DOHH2 (cell line): ENCODE measurements at regions not wholly inside any gene's neighbourhood (a gene's known extent, or its start where the extent isn't known, plus 50 kb on each side); places are given as distances from the start of the nearest gene placed in this dataset.

Source experiments
- CTCF ChIP-seq: fragments of 200-600 bp; sonication (generic); IDR thresholded peaks from one replicate; pipeline ENCODE4 v1.5.1; 2014; ENCODE audit warnings: antibody characterized with exemption, mild to moderate bottlenecking, low read depth, low read length; ENCODE audit not compliant: poor library complexity, severe bottlenecking
- EZH2phosphoT487 ChIP-seq: fragments of 200-600 bp; sonication (generic); IDR thresholded peaks from 2 replicates; pipeline ENCODE4 v1.6.1; 2017; ENCODE audit warnings: borderline replicate concordance, mild to moderate bottlenecking, antibody characterized with exemption, low read length, moderate library complexity, mixed read lengths

- TF ChIP-seq CTCF: no peak
- TF ChIP-seq EZH2phosphoT487: no peak
These were observed 438.1 kb downstream of the FGF9 start for GRCh38 chr13:22108979-22109378.
